GM19452 (cell line): ENCODE measurements at regions not wholly inside any gene's neighbourhood (a gene's known extent, or its start where the extent isn't known, plus 50 kb on each side); places are given as distances from the start of the nearest gene placed in this dataset.

Experiments
- ATAC-seq: cut with Tn5 transposase; IDR thresholded peaks from one replicate; pipeline ENCODE4 v1.9.1; 2021; ENCODE audit not compliant: unreplicated experiment

DNA sequence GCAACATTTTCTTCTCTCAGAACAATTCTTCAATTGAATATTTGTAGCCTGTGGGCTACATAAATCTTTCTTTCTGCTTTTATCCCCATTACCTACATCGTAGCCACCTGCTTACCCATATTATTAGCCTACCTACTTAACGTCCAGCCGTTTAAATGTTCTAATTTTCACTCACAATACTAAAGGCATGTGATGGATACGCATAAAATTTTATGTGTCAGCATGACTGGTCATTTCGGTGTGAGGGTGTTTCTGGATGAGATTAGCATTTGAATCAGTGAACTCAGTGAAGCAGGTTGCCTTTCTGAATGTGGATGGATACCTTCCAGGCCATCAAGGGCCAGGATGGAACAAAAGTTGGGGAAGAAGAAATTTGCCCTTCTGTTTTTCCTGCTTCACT is 1722.5 kb upstream of the ACO1 start:
- no peak for ATAC-seq

DNA sequence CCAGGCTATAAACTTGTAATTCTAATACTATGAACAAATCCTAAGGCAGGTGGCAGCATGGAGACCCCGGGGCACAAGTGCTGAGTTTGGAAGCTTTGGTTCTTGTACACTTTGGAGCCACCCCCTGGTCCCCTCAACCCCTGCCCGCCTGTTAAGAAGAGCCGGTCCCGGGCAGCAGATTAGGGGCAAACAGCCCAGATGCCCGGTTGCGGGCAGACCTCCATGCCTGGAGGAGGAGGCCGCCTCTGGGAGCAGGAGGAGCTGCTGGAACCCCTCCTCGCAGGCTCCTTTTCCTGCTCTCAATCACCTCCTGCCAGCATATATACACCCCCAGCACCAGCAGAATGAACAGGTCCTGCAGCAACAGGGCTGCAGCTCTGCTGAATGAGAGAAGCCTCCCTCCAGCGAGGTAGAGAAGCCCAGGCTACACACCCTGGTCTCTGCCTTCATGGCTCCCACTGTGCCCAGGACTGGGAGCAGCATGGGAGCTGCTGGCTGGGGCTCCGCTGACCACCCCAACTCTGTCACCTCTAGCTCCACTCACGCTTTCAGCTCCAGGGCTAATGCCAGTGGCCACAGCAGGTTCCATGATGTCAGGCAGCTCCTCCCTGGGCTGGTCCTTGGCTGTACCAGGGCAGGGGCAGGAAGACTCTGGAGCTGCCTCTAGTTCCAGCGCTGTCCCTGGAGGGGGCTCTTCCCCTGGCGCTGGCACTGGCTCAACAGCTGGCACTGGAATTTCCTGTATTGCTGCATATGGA is 1713.5 kb upstream of the ACO1 start:
- ATAC-seq, result no peak

DNA sequence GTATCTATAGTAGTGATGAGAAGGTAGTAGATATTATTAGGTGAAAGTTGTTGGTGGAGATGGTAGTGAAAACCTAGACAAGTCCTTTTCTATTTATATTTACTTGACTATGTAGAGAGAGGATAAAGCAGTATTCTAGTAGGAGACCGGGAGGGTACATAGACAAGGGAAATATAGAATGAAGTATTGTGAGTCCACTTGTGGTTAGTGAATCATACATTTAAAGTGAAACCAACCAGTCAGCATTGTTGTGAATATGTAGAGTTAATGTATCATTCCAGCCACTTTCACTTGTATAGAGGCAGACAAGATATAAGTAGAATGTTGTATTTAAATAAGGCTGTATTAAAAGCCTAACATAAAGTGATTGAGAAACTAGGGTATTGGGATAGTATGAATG is 1711.3 kb upstream of the ACO1 start:
- ATAC-seq, result no peak

DNA sequence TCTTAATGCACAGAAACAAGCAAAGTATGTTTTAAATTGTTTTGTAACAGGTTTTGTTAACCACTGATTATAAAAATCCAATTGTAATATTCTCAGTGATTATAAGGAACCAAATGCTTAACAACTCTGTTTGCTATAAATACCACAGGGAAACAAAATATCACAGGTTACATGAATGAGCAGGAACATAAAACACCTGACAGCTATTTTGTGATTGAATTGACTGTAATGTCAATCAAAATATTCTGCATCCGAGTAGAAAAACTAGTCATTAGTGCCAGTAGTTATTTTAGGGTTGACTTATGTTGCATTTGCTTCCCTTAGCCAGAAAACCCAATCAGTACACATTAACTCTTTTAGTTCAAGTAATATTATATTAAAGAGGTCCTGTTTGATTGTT is 1707.8 kb upstream of the ACO1 start:
- ATAC-seq, result no peak

DNA sequence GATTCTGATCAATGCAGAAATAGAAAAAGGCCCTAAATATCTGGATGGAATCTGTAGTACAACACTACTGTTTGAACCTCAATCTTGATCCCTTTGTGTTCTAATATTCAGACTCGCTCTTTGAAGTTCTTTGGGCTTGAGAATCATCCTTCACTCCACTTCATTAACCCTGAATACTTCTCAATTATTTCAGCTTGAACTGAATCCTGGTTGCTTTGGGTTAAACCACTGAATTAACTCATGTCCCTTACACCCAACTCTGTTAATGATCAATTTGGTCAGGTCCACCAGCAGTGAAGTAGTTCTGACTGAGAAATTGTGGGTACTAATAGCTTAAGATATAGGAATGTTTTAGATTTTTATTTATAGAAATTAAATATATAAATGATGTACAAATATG is 1707.2 kb upstream of the ACO1 start:
- no peak for ATAC-seq

DNA sequence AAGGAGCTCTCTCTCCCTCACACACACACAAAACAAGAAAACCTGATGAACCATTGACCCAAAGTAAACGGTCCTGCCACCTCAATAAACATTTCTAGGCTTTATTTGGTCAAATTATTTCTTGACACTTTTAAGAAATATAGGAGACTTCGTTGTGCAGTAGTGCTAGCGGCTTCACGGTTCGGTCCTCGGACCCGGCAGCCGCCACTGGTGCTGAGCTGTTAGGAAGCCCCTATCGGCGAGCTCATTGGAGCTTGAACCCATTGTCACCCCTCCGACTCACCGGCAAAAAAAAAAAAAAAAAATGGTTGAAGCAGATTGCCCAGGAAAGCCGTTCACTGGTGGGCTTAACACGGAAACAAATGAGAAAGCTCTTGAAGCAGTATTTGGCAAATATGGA is 1695.6 kb upstream of the ACO1 start:
- ATAC-seq, result no peak

DNA sequence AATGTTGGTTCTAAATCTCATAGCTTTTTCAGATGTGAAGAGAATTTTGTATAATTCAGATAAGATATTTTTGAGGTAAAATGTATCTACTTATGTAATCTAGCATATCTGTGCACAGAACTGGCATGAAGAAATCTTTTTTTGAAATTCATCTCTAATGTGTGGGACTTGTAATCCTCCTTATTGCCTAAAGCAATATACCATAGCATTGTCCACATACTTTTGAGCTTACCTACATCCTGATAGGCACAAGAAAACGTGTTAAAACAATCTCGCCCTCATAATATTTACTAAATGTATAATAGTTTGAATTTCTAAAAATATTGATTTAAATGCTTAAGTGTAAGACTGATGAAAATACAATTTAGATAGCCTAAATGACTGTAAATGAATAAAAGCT is 1686.5 kb upstream of the ACO1 start:
- no peak for ATAC-seq

DNA sequence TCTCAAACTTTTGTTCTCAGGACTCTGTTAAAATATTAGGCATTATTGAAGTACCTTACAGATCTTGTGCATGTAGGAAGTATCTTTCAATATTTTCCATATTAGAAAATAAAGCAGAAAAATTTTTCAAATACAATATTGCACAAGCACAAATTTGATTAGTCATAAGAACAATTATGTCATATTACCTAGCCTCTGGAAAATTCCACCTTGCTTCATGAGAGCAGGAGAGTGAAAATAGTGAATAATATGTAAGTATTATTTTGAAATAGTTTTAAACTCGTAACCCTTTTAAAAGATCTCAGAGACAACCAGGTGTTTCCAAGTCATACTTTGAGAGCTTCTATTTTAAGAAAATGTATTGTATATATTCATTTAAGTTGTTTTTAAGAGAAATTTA is 1672.9 kb upstream of the ACO1 start:
- no peak for ATAC-seq

DNA sequence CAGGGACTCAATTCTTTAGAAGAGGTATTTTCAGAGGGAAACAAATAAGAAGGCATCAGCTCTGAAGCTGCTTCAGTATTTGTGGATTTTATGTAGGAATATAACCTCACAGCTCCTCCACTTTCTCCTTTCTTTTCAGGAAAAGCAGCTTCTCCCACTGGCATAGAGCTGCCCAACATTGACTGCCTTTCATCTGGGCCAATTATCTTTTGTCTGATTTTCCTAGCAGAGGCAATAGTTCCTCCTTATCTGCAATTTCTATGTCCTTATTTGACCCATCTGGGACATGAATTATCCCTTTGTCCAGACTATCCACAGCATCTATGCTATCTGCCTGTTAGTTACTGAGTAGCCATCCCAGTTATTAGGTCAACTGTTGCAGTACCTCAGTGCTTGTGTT is 1671.2 kb upstream of the ACO1 start:
- no peak for ATAC-seq

DNA sequence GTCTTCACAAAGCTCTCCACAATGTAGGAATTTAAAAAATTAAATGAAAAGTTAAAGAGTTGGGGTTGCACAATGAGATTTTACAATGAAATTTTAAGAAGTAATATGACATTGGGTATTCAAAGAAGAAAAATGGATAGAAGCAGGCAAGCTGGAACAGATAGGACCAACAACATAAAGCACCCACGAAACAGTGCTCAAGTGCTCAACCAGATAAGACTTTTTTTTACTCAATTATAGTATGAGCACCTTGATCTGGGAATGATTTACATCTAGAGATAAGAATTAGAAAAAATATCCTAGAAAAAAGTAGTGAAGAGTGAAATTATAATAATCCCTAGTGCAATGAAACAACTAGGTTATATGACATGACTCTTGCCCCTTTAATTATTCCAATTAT is 1670.1 kb upstream of the ACO1 start:
- no peak for ATAC-seq

DNA sequence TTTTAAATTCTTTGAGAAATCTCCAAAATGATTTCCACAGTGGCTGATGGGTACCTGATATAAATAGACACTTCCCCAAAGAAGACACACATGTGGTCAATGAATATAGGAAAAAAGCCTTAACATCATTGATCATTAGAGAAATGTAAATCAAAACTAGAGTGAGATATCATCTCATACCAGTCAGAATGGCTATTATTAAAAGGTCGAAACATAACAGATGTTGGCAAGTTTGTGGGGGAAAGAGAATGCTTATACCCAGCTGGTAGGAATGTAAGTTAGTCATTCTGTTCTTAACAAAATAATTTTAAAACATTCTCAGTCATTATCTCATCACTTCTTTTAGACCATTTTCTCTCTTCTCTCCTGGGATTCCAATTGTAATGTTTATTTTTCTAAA is 1666.0 kb upstream of the ACO1 start:
- ATAC-seq, result no peak

DNA sequence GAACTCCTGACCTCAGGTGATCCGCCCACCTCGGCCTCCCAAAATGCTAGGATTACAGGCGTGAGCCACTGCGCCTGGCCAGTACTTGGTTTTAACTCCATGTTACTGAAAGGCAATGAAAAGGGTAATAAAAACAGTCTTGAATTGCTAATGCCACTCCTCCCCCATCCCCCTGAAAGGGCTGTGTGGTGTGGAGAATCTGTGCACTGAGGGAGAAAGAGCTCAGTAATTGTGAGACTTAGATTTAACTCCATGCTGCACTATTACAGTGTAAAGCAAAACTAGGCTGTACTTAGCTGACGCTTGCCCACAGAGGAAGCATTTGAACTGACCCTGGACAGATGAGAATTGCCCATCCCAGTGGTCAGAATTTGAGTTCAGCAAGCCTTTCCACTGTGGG is 1662.4 kb upstream of the ACO1 start:
- ATAC-seq, result no peak

DNA sequence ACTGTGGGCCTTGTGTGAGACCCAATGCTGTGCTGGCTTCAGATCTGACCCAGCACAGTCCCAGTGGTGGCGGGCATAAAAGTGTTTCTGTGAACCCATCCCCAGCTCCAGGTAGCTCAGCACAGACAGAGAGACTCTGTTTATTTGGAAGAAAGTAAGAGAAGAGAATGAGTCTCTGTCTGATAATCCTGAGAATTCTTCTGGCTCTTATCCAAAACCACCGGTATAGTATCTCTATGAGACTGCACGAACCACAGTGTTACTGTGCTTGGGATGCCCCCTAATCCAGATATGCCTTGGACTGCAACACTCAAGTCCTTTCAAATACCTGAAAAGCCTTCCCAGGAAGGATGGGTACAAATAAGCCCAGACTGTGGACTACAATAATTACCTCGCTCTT is 1660.8 kb upstream of the ACO1 start:
- ATAC-seq, result no peak

DNA sequence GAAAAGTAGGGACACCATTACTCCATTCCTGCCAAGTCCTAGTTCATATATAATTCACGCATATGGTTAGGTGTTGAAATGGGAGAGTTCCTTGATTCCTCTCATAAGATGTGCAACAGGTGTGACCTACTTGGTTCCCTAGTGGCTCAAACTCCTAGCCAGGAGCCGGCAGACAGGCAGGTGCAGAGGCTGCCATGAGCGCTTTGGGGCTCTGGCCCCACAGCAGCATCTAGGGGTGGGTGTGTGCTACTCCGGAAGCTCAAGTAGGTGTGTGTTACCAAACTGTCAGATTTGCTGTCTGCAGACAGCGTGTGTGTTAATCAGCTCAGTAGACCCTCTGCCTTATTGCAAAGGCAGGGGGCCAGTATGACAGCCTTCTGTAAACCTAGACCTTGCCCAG is 1652.4 kb upstream of the ACO1 start:
- ATAC-seq, result no peak

DNA sequence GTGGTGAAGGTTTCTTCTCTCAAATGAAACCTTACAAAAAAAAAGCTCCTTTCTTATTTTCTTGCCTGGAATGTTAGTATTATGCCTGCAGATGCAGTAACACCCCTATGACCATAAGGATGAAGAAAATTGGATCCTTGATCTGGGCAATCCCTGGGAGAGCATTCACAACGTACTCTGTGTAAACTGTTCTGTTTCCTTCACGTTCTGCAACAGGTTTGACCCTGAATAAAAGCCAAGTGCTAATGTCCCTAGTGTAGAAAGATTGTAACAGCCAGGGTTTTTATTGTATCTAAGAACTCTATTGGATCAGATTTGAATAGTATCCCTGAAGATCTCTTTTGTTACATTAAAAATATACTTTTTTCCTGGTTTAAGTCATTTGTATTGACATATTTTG is 1639.6 kb upstream of the ACO1 start:
- ATAC-seq, result no peak

DNA sequence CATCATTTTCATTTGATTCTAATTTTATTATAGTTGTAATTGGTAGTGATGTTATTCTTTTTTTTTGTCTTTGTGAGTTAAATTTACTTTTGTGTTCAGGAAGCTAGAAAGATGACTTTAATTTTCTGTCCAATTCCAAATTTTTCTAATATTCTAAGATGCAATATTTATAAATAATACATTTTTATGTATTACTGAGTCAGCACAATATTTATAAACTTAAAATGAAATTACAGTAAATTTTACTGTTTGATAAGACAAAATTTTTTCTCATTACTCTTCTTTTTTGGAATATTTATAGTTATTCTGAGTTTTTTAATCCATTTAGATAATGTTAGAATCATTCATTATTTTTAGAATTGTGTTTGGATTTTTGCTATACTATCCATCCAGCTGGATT is 1637.9 kb upstream of the ACO1 start:
- no peak for ATAC-seq

DNA sequence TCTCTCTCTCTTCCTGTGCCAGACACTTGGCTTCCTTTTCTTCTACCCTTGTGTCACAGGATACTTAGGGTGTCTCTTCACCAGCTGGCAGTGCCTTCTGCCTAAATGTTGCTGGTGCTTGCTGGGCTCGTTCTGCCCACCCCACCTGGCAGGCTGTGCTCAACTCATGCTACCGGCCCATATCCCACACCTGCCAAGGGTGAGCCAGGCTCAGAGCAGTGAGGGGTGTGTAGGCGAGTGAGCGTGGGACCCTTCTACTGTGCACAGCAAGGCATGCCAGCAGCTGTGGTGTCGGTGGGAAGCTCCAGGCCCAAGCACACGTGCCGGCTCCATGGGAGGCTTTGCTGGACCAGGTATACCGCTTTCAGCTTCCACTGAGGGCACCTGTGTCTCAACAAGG is 1626.7 kb upstream of the ACO1 start:
- ATAC-seq, result no peak

DNA sequence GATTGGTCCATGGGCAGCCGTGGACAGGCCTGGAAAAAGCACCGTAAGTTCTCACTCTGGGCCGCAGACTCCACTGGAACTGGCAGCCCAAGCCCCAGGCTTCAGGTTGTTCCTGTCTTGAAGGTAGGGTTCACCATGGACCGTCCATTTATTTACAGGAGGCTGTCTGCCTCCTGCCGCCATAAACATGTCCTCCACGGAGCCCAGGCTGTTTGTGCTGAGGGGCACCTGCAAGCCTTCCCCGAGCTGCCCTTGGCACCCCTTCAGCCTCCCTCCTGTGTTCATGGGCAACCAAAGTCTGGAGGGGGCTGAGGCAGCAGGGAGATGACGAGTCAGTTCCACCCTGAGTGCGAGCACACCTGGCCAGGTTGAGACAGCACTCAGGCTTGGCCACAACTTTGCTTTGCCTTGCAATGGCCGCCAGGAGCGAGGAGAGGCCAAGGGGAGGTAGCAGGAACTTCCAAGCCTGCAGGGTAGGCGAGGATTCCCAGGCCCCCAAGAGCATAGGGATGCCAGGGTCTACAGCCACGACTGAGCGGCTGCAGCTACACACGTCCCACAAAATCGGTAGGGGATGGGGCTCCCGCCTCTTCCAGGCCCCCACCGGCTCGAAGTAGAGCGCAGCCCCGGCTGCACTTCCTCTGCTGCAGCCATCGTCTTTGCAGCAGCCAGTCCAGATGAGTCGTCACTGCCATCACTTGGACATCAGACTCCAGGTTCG is 1625.6 kb upstream of the ACO1 start:
- ATAC-seq, result no peak

DNA sequence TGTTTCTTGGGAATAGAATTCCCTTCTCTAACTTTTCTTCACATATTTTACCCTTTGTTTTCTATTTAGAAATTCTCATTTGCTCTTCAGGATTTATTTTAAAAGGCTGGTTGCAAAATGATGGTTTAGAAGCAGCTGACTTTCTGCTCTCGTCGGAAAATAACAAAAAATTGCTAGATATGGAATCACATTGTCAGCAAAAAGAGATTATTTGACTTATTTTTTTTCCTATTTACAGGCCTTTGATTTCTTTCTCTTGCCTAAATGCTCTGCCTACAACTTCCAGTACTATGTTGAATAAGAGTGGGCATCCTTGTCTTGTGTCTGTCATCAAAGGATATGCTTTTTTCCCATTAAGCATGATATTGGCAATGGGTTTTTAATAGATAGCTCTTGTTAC is 1619.1 kb upstream of the ACO1 start:
- ATAC-seq, result no peak

DNA sequence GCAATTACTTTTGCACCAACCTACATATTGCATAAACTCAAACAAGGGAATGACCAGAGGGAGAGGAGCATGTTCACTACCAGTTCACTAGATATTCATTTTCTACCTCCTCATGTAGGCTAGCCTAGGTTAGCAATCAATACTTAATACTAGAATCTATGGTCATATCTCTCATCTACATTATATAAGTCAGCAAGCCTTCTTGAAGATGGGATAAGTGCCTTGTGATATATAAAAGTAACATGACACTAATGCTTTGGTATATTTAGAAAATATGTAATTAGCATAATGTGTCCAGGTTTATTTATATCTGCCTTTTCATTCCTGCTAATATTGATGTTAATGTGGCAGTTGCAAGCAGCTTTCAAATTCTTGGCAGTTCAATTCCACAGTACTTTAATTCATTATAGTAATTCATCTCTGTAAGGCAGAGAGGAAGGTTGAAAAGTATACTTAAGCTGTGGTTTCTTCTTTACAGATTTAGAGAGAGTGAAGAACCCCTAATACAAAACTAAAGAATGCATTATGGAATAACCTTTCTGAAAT is 1613.2 kb upstream of the ACO1 start:
- no peak for ATAC-seq

DNA sequence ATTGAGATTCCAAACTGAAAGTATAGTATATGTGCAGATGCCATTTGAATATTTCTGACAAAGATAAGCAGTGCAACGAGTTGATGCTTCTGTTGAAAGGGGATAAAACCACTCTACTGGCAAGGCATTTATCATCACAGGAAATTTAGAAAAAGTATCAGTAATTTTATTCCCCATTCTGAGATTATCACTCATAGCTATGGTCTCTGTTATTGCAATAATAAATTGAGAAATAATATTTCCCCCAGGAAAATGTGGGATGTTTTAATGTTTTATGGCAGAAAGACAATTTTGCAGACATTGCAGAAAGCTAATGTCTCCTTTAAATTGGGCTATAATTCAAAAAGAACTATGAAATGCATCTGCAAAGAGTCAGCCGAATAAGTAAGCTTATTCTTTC is 1612.7 kb upstream of the ACO1 start:
- ATAC-seq, result no peak

DNA sequence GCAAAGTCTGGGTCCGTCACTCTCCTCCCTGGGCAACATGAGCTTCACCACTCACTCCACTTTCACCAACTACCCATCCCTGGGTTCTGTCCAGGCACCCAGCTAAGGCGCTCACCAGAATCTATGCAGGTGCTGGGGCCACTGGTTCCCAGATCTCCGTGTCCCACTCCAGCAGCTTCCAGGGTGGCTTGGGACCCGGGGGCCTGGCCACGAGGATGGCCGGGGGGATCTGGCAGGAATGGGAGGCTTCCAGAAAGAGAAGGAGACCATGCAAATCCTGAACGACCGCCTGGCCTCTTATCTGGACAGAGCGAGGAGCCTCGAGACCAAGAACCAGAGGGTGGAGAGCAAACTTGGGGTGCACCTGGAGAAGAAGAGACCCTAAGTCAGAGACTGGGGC is 1611.0 kb upstream of the ACO1 start:
- ATAC-seq, result no peak

DNA sequence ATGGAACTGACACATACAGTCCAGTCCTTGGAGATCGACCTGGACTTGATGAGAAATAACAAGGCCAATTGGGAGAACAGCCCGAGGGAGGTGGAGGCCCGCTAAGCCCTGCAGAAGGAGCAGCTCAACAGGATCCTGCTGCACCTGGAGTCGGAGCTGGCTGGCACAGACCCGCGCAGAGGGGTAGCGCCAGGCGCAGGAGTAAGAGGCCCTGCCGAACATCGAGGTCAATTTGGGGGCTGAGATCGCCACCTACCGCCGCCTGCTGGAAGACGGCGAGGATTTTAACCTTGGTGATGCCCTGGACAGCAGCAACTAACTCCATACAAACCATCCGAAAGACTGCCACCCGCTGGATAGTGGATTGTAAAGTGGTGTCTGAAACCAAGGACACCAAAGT is 1610.1 kb upstream of the ACO1 start:
- no peak for ATAC-seq
